D721Med (cell line): ENCODE measurements at regions not wholly inside any gene's neighbourhood (a gene's known extent, or its start where the extent isn't known, plus 50 kb on each side); places are given as distances from the start of the nearest gene placed in this dataset.
A peak's percentile ranks its signal among the peaks of the same experiment; 100 is the strongest.

Source experiments
- DNase-seq: peaks from one replicate; pipeline ENCODE4 v3.0.0; 2011; ENCODE audit warnings: low spot score; ENCODE audit not compliant: insufficient read length
- FAIRE-seq: peaks from 2 replicates; lab custom pipeline; 2011; peaks lifted over from hg19 to GRCh38; lab: Jason Lieb, UNC
- CTCF ChIP-seq: IDR thresholded peaks from 2 replicates; pipeline ENCODE4 v1.5.1; 2012; ENCODE audit warnings: mild to moderate bottlenecking, control low read depth; ENCODE audit not compliant: insufficient read depth; ENCODE audit errors: missing control alignments

GRCh38 chr4:74612837-74613236, 167.9 kb downstream of the AREG start:
- FAIRE-seq (peak; percentile 25), DNase-seq (no peak)
- no peak for TF ChIP-seq CTCF

DNA sequence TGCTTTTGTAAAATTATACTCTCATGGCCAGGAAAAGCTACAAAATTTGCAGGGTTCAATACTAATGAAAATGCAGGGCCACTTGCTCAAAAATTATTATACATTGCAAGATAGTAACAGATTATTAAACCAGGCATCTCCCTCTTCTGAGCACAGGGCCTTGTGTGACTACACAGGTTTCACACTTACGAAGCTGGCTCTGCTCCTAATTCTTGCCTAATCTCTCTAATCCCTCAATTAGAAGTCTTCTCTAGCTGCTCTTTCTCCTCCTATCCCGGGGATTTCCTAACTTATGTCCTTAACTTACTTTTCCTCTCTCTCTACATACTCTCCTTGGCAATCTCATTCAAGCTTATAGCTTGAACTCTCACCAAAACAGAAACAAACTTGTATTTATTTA, 168.3 kb downstream of the AREG start:
- FAIRE-seq (peak; percentile 84), DNase-seq (no peak)
- no peak for TF ChIP-seq CTCF

DNA sequence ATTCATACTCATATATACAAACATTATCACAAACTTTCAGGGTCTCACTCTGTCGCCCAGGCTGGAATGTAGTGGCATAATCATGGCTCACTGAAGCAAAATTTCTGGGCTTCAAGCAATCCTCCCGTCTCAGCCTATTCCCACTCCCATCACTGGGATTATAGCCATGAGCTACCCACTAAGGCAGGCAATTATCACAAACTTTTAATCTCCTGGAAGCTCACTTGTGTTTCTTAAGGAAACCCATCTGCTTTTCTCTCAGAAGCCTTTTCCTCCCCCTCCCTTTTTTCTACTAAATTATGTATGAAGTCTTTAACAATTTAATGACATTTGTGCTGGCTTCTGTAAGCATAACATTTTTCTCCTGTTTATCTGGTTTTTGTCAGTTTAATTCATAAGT, 170.5 kb downstream of the AREG start:
- FAIRE-seq (peak; percentile 38), DNase-seq (no peak)
- no peak for TF ChIP-seq CTCF

DNA sequence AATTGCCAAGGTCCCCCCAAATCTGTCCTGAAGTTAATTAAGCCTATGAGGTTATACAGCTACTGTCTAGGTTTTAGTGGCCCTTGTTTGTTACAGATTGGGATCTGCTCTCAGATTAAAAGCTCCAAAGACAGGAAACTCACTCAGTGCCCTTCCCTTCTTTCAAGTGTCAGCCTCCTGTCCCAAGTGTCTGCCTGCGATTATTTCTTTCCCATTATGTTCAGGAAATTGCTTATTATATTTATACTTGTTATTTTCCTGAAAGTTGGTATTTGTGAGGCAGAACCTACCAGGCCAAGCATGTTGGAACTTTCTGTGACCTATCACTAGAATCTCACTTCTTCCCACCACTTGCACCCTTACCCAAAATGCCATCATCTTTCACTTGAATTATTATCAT, 173.2 kb downstream of the AREG start:
- no peak for TF ChIP-seq CTCF
- DNase-seq, result no peak
- FAIRE-seq, result no peak

- FAIRE-seq (no peak), DNase-seq (no peak)
Measured at GRCh38 chr4:74618659-74619058, 173.7 kb downstream of the AREG start.

GRCh38 chr4:74619931-74620702, 174.2 kb downstream of the BTC start:
- TF ChIP-seq CTCF, result no peak
- FAIRE-seq (no peak), DNase-seq (no peak)

More at GRCh38 chr4:74618659-74619058, 173.7 kb downstream of the AREG start:
- no peak for TF ChIP-seq CTCF

GRCh38 chr4:74621616-74622015, 172.7 kb downstream of the BTC start:
- DNase-seq, result no peak
- no peak for FAIRE-seq

More at GRCh38 chr4:74621616-74622015, 172.7 kb downstream of the BTC start:
- TF ChIP-seq CTCF, result no peak
